ENCODE measurements at regions not wholly inside any gene's neighbourhood (a gene's known extent, or its start where the extent isn't known, plus 50 kb on each side); places are given as distances from the start of the nearest gene placed in this dataset.

DNA sequence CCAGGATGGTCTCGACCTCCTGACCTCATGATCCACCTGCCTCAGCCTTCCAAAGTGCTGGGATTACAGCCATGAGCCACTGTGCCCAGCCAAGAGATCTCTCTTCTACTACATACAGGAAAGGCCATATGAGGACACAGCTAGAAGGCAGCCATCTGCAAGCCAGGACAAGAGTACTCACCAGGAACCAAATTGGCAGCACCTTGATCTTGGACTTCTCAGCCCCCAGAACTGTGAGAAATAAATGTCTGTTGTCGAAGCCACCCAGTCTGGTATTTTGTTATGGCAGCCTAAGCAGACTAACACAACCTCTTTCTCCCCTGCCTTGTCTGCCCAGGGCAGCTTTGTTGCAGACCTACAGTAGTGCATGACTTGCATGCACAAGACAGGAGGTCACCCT is 211.3 kb upstream of the HAAO start:
- 95 to 98% methylated on average over 2 of the region's 2 CpGs for WGBS, 2 donors
- H3K9me3 ChIP-seq = no peaks in the 10 kb centered on the region
- H3K36me3 ChIP-seq (replicated peaks in 1 of 2; ENCODE audit: insufficient read depth in 1 of 2, low read depth in 2 of 2) = no peaks in the 10 kb centered on the region
- no peak overlapping the region for H3K4me3 ChIP-seq
- intact Hi-C loops (cut with DNase I) = no loop called here
- ATAC-seq (no peak), DNase-seq (peak in 2 of 4 donors; percentile 5 to 8)
- peak overlapping the region in 3 of 4 donors; percentile 86 to 90 (median 90) for H3K27ac ChIP-seq
- H3K4me1 ChIP-seq = peaks cover 61% of the 10 kb centered on the region
- TF ChIP-seq, protein P1, sequence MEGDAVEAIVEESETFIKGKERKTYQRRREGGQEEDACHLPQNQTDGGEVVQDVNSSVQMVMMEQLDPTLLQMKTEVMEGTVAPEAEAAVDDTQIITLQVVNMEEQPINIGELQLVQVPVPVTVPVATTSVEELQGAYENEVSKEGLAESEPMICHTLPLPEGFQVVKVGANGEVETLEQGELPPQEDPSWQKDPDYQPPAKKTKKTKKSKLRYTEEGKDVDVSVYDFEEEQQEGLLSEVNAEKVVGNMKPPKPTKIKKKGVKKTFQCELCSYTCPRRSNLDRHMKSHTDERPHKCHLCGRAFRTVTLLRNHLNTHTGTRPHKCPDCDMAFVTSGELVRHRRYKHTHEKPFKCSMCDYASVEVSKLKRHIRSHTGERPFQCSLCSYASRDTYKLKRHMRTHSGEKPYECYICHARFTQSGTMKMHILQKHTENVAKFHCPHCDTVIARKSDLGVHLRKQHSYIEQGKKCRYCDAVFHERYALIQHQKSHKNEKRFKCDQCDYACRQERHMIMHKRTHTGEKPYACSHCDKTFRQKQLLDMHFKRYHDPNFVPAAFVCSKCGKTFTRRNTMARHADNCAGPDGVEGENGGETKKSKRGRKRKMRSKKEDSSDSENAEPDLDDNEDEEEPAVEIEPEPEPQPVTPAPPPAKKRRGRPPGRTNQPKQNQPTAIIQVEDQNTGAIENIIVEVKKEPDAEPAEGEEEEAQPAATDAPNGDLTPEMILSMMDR (IDR thresholded peaks at IDR 0.05) = no peak
- no peak for TF ChIP-seq POLR2A (IDR thresholded peaks at IDR 0.05)
- no peaks in the 10 kb centered on the region for H3K27me3 ChIP-seq

DNA sequence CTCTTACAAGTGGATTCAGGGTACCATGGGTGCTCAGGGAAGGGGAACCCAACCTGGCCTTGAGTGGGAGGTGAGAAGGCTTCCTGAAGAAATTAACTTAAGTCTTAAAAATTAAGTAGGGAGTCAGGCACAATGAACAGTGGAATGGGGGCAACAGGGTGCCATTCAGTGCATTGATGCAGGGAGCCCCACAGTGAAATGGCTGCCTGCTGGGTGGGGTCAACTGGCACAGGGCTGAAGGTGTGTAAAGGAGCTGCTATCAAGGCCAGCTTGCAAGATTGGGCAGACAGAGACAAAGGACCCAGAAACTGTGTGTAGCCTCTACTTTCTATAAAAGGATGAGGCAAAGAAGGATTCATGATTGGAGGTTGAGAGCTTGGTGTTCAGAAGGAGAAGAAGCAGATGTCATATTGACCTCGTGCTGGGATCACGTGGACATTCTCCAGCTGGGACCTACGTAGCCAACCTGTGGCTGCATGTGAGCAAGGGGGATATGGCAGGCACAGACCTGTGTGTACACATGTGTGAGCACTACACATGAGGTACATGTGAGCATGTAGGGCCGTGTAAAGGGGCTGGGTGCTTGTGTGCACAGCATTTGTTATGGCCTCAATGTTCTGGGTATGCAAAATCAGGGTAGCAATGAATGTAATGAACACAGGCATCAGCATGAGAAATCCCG is 209.5 kb upstream of the HAAO start:
- intact Hi-C loops (cut with DNase I) = no loop called here
- 83 to 88% methylated on average over 5 of the region's 5 CpGs for WGBS, 2 donors
- Histone ChIP-seq H3K36me3 (replicated peaks in 1 of 2; ENCODE audit: insufficient read depth in 1 of 2, low read depth in 2 of 2) (no peaks in the 10 kb centered on the region), H3K27me3 (no peaks in the 10 kb centered on the region), H3K4me3 (no peak overlapping the region), H3K9me3 (no peaks in the 10 kb centered on the region), H3K4me1 (peaks cover 58% of the 10 kb centered on the region), H3K27ac (peak overlapping the region in 1 of 4 donors; percentile 40)
- peak in 1 of 4 donors; percentile 6 for DNase-seq
- TF ChIP-seq, protein P1 (IDR thresholded peaks at IDR 0.05) = no peak
- no peak for TF ChIP-seq POLR2A (IDR thresholded peaks at IDR 0.05)
- ATAC-seq = no peak

DNA sequence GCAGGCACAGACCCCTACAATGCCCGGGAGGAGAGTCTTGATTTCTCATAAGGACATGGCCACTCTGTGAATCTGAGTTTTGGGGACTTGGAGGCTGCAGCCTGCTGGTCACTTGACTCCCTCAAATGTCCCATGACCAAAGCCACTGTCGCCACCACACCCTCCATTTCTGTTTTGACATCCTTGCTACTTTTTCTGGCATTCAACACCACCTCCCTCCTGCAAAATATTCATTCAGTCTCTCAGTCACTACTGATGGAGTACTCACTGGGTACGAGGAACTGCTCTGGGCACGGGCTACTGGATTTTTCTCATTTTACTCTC is 208.6 kb upstream of the HAAO start:
- DNase-seq (no peak), ATAC-seq (no peak)
- WGBS, 2 donors = 94% methylated on average over 4 of the region's 4 CpGs
- TF ChIP-seq, protein P1 (IDR thresholded peaks at IDR 0.05) = no peak
- TF ChIP-seq POLR2A (IDR thresholded peaks at IDR 0.05) = no peak
- no peaks in the 10 kb centered on the region for H3K36me3 ChIP-seq (replicated peaks in 1 of 2; ENCODE audit: insufficient read depth in 1 of 2, low read depth in 2 of 2)
- H3K9me3 ChIP-seq = no peaks in the 10 kb centered on the region
- intact Hi-C loops (cut with DNase I) = no loop called here
- H3K4me3 ChIP-seq = no peak overlapping the region
- peak overlapping the region in 2 of 4 donors; percentile 40 to 49 for H3K27ac ChIP-seq
- no peaks in the 10 kb centered on the region for H3K27me3 ChIP-seq
- H3K4me1 ChIP-seq = peaks cover 48% of the 10 kb centered on the region

DNA sequence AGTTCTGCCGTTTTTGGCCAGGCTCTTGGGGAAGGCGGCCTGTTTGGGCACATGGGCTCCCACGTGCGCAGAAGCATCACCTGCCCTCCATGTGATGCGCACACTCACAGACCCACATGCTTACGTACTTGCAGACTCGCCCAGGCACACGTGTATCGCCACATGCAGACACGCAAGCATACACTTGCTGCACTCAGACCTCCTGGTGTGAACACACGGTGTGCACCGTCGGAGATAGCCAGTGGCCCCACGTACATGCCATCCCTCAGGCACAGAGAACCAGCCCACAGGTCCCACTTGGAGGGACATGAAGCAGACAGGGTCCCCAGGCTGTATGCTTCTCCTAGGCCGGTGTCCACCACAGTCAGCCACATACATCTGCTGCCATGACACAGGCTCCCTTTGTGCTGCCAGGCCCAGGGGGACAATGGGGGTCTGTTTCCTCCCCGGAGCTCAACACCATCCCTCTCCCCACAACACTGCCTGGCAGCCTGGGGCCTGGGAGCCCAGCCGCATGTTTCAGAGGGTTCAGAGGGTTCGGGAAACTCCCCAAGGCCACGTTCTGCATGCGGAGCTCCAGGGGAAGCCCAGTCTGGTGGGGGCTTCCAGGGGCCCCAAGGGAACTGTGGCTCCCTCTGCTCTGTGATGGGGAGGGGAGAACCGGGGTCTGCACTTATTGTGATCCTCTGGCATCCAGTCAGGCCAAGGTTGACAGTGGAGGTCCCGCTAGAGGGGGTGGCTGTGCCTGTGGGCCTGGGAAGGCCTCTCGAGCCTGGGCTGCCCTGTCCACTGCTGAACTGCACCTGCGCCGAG is 208.1 kb upstream of the HAAO start:
- no peak overlapping the region for H3K4me3 ChIP-seq
- TF ChIP-seq, protein P1 (IDR thresholded peaks at IDR 0.05) = no peak
- TF ChIP-seq POLR2A (IDR thresholded peaks at IDR 0.05) = no peak
- WGBS, 2 donors = 70 to 91% methylated on average over 12 to 24 of the region's 25 CpGs
- intact Hi-C loops (cut with DNase I) = no loop called here
- no peaks in the 10 kb centered on the region for H3K36me3 ChIP-seq (replicated peaks in 1 of 2; ENCODE audit: insufficient read depth in 1 of 2, low read depth in 2 of 2)
- H3K4me1 ChIP-seq = peaks cover 43% of the 10 kb centered on the region
- ATAC-seq = no peak
- H3K27ac ChIP-seq = peak overlapping the region in 2 of 4 donors; percentile 40 to 49
- no peaks in the 10 kb centered on the region for H3K9me3 ChIP-seq
- DNase-seq = peak in 2 of 4 donors; percentile 33
- H3K27me3 ChIP-seq = no peaks in the 10 kb centered on the region

Measured in body of pancreas (tissue), 4 donors.